PC-3 (cell line): ENCODE measurements at regions not wholly inside any gene's neighbourhood (a gene's known extent, or its start where the extent isn't known, plus 50 kb on each side); places are given as distances from the start of the nearest gene placed in this dataset.

Experiments used
- CTCF ChIP-seq: fragments of 300-600 bp; sonication (generic); conservative IDR thresholded peaks from 2 replicates; pipeline ENCODE4 v1.5.1; 2017; ENCODE audit warnings: antibody characterized with exemption, low read depth, mild to moderate bottlenecking, low read length
- EZH2 ChIP-seq: fragments of 300-600 bp; sonication (generic); IDR thresholded peaks from one replicate; pipeline ENCODE4 v1.6.1; 2017; ENCODE audit warnings: antibody characterized with exemption, mild to moderate bottlenecking, low read length; ENCODE audit not compliant: unreplicated experiment
- EZH2phosphoT487 ChIP-seq: fragments of 300-600 bp; sonication (generic); IDR thresholded peaks from 2 replicates; pipeline ENCODE4 v1.6.1; 2018; ENCODE audit warnings: mild to moderate bottlenecking, antibody characterized with exemption, low read length, borderline replicate concordance

- TF ChIP-seq CTCF (no peak), EZH2 (no peak), EZH2phosphoT487 (no peak)
These were observed 1174.0 kb downstream of the SORCS1 start for GRCh38 chr10:105990529-105990928.
